Renal cortical epithelial cell (primary cell): ENCODE measurements at regions not wholly inside any gene's neighbourhood (a gene's known extent, or its start where the extent isn't known, plus 50 kb on each side); places are given as distances from the start of the nearest gene placed in this dataset.
"Not testable (repeated sequence)": the region's sequence is repeated elsewhere in the genome, so short reads cannot be mapped to it uniquely, and the experiment has no call there.

Experiments
- DNase-seq: peaks from one replicate; pipeline ENCODE4 v3.0.0-alpha.2; 2011; ENCODE audit warnings: low read depth

GRCh38 chr13:100811928-100812327 is 137.3 kb upstream of the TMTC4 start:
- no peak for DNase-seq

- DNase-seq, result no peak
Observed at GRCh38 chr13:100811024-100811865, 136.7 kb upstream of the TMTC4 start.

- DNase-seq, result no peak
Observed at GRCh38 chr13:100810481-100810880, 135.9 kb upstream of the TMTC4 start.

- DNase-seq, result no peak
Observed at GRCh38 chr13:100809856-100810255, 135.3 kb upstream of the TMTC4 start.

- DNase-seq, result no peak
Observed at GRCh38 chr13:100809129-100809390, 134.5 kb upstream of the TMTC4 start.

- no peak for DNase-seq
Observed at GRCh38 chr13:100808330-100809128, 133.9 kb upstream of the TMTC4 start.

GRCh38 chr13:100803091-100803490 is 128.5 kb upstream of the TMTC4 start:
- no peak for DNase-seq

GRCh38 chr13:100800283-100800875 is 125.8 kb upstream of the TMTC4 start:
- no peak for DNase-seq

- DNase-seq, result no peak
Observed at GRCh38 chr13:100798739-100799361, 124.3 kb upstream of the TMTC4 start.

GRCh38 chr13:100797921-100798320 is 123.3 kb upstream of the TMTC4 start:
- DNase-seq, result no peak

GRCh38 chr13:100796463-100796862 is 121.9 kb upstream of the TMTC4 start:
- DNase-seq, result no peak

- no peak for DNase-seq
Observed at GRCh38 chr13:100794575-100794974, 120.0 kb upstream of the TMTC4 start.

- no peak for DNase-seq
Observed at GRCh38 chr13:100790405-100790804, 115.8 kb upstream of the TMTC4 start.

- no peak for DNase-seq
Observed at GRCh38 chr13:100789968-100790367, 115.4 kb upstream of the TMTC4 start.

GRCh38 chr13:100789481-100789880 is 114.9 kb upstream of the TMTC4 start:
- DNase-seq, result peak; percentile 42

GRCh38 chr13:100789025-100789424 is 114.4 kb upstream of the TMTC4 start:
- DNase-seq, result no peak

GRCh38 chr13:100788540-100788939 is 113.9 kb upstream of the TMTC4 start:
- no peak for DNase-seq

- no peak for DNase-seq
Observed at GRCh38 chr13:100787899-100788298, 113.3 kb upstream of the TMTC4 start.

- not testable (repeated sequence) for DNase-seq
Observed at GRCh38 chr13:100776686-100777085, 102.1 kb upstream of the TMTC4 start.

GRCh38 chr13:100773923-100774663 is 99.5 kb upstream of the TMTC4 start:
- no peak for DNase-seq

GRCh38 chr13:100773429-100773828 is 98.8 kb upstream of the TMTC4 start:
- DNase-seq, result no peak

GRCh38 chr13:100767192-100767591 is 92.6 kb upstream of the TMTC4 start:
- DNase-seq, result no peak
